CD14-positive monocyte (primary cell): ENCODE measurements at regions not wholly inside any gene's neighbourhood (a gene's known extent, or its start where the extent isn't known, plus 50 kb on each side); places are given as distances from the start of the nearest gene placed in this dataset.

Source experiments
- DNase-seq, 3 donors: peaks; one replicate each; pipeline ENCODE4 v3.0.0-alpha.2; 2011 to 2022
- H2AFZ ChIP-seq: 2 replicates; pipeline ENCODE4 v1.6.0; 2012; ENCODE audit warnings: mild to moderate bottlenecking, low read depth, low read length, inconsistent platforms; ENCODE audit not compliant: insufficient read depth, poor library complexity, severe bottlenecking
- H3K27ac ChIP-seq, 2 donors: 1 replicate in 1 of 2; 2 replicates in 1 of 2; pipeline ENCODE4 v1.5.1; 2012 to 2013; ENCODE audit warnings: low read length in 2 of 2, control low read depth in 1 of 2, inconsistent platforms in 1 of 2, low read depth in 1 of 2, mild to moderate bottlenecking in 1 of 2
- H3K27me3 ChIP-seq, 2 donors: one replicate each; pipeline versions ENCODE4 v1.6.0 to v1.6.1; 2011 to 2013; ENCODE audit warnings: low read length in 2 of 2; ENCODE audit not compliant: control insufficient read depth in 2 of 2, insufficient read depth in 2 of 2
- H3K36me3 ChIP-seq, 2 donors: replicated peaks in 1 of 2; 1 replicate in 1 of 2; 2 replicates in 1 of 2; pipeline versions ENCODE4 v1.5.1 to v1.6.1; 2012 to 2013; ENCODE audit warnings: low read length in 2 of 2, control low read depth in 1 of 2, inconsistent platforms in 1 of 2, mild to moderate bottlenecking in 1 of 2; ENCODE audit not compliant: insufficient read depth in 2 of 2, control insufficient read depth in 1 of 2
- H3K4me1 ChIP-seq, 2 donors: 1 replicate in 1 of 2; 2 replicates in 1 of 2; pipeline versions ENCODE4 v1.5.1 to v1.6.1; 2012 to 2013; ENCODE audit warnings: low read length in 2 of 2, control low read depth in 1 of 2, inconsistent platforms in 1 of 2, mild to moderate bottlenecking in 1 of 2, moderate library complexity in 1 of 2; ENCODE audit not compliant: insufficient read depth in 2 of 2, control insufficient read depth in 1 of 2
- H3K4me2 ChIP-seq: replicated peaks from 2 replicates; pipeline ENCODE3; 2012; ENCODE audit warnings: low read length, moderate library complexity, mild to moderate bottlenecking; ENCODE audit not compliant: poor library complexity, severe bottlenecking; ENCODE audit errors: extremely low read depth
- H3K4me3 ChIP-seq, 3 experiments: fragments of 200-600 bp in 1 of 3; sonication (generic) in 1 of 3; replicated peaks in 1 of 3; 1 replicate in 2 of 3; 2 replicates in 1 of 3; pipeline ENCODE4 v1.5.1; 2011 to 2013; ENCODE audit warnings: low read length in 3 of 3, mild to moderate bottlenecking in 3 of 3, control low read depth in 2 of 3, low read depth in 2 of 3, inconsistent platforms in 1 of 3, moderate library complexity in 1 of 3
- H3K79me2 ChIP-seq: 2 replicates; pipeline ENCODE4 v1.6.0; 2012; ENCODE audit warnings: mild to moderate bottlenecking, control low read depth, inconsistent platforms, low read length, moderate library complexity; ENCODE audit not compliant: insufficient read depth
- H3K9ac ChIP-seq: 2 replicates; pipeline ENCODE4 v1.6.0; 2017; ENCODE audit warnings: low read length, mild to moderate bottlenecking; ENCODE audit not compliant: insufficient read depth, poor library complexity, severe bottlenecking
- H3K9me3 ChIP-seq, 2 donors: replicated peaks in 1 of 2; 1 replicate in 1 of 2; 2 replicates in 1 of 2; pipeline versions ENCODE4 v1.5.1 to v1.6.1; 2012 to 2013; ENCODE audit warnings: low read length in 2 of 2, control low read depth in 1 of 2; ENCODE audit not compliant: control insufficient read depth in 1 of 2, insufficient read depth in 1 of 2
- H4K20me1 ChIP-seq: 2 replicates; pipeline ENCODE4 v1.6.0; 2012; ENCODE audit warnings: mild to moderate bottlenecking, low read length, control low read depth, moderate library complexity; ENCODE audit not compliant: insufficient read depth
- H3K27ac Mint-ChIP-seq, 7 donors: one replicate each; pipeline ENCODE4 v1.8.0; 2020; ENCODE audit warnings: mild to moderate bottlenecking in 7 of 7, mixed read lengths in 7 of 7, moderate library complexity in 6 of 7, inconsistent platforms in 2 of 7
- H3K27me3 Mint-ChIP-seq, 3 donors: one replicate each; pipeline ENCODE4 v1.8.0; 2021 to 2022; ENCODE audit warnings: low read depth in 3 of 3, mild to moderate bottlenecking in 3 of 3, mixed read lengths in 3 of 3, moderate library complexity in 3 of 3, inconsistent platforms in 1 of 3
- H3K36me3 Mint-ChIP-seq, 2 donors: one replicate each; pipeline ENCODE4 v1.8.0; 2020; ENCODE audit warnings: mixed read lengths in 2 of 2, inconsistent platforms in 1 of 2, mild to moderate bottlenecking in 1 of 2
- H3K4me1 Mint-ChIP-seq: one replicate; pipeline ENCODE4 v1.8.0; 2020; ENCODE audit warnings: mild to moderate bottlenecking, mixed read lengths
- H3K4me3 Mint-ChIP-seq, 2 donors: one replicate each; pipeline ENCODE4 v1.8.0; 2020; ENCODE audit warnings: mild to moderate bottlenecking in 2 of 2, mixed read lengths in 2 of 2, moderate library complexity in 1 of 2
- H3K9me3 Mint-ChIP-seq, 7 donors: one replicate each; pipeline ENCODE4 v1.8.0; 2020 to 2022; ENCODE audit warnings: mixed read lengths in 7 of 7, mild to moderate bottlenecking in 6 of 7, moderate library complexity in 6 of 7, inconsistent platforms in 2 of 7
- WGBS: methylation state at CpG from one replicate; pipeline ENCODE4 v1.1.5; 2013; ENCODE audit warnings: missing lambda C conversion rate; ENCODE audit not compliant: insufficient coverage; 5-methylcytosine and 5-hydroxymethylcytosine counted together
- intact Hi-C, 2 donors: fragments of 100-400 bp; cut with micrococcal nuclease; formaldehyde crosslinking; loops; one replicate each; pipeline versions ENCODE4 v1.15.0 to v1.15.1; 2023
- TF ChIP-seq, protein P1 (sequence below): fragments of 200-600 bp; IDR thresholded peaks from one replicate; pipeline ENCODE4 v1.8.0; 2022; ENCODE audit warnings: antibody characterized with exemption, mild to moderate bottlenecking

DNA sequence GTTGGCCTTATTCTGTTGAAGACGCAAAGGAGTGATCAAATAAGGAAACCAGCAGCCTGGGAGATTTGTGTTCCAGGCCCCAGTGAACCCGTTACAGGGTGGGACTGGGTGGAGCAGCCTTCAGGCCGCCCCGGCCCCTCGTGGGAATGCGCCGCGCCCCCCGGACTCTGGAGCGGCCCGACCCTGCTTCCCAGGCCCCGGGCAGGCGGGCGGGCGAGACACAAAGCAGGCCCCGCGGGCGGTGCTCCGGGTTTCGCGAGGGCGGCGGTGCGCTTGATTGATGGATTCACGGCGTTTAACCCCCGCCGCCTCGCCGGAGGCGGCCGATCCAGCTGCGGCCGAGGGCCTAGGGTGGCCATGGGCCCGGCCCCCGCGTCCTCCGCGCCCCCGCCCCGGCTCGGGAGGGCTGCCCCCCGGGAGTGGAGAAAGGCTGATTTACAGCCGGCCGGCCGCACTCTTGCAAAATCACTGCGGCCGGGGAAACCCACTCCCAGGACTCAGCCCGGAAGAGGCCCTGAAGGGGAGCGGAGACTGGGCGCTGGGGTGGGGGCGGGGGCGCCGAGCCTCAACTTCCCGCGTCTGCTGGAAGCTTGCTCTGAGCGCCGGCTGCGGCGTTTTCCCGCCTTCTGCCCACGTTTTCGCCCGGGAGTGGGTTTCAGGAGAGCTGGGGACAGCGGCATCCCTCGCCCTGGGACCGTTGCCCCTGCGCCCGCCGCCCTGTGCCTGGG lies 299.6 kb upstream of the NFE2L3 start:
- Histone ChIP-seq H3K4me3 (peak overlapping the region in 1 of 3 experiments; percentile 60), H3K4me2 (peak overlapping the region; percentile 66), H3K79me2 (no peaks in the 10 kb centered on the region), H2AFZ (peak overlapping the region; percentile 57), H3K9me3 (peaks cover 12 to 39% of the 10 kb centered on the region in 2 donors), H3K27me3 (peaks cover 61 to 87% of the 10 kb centered on the region in 2 donors), H3K4me1 (peaks cover 28 to 32% of the 10 kb centered on the region in 2 donors), H3K36me3 (no peaks in the 10 kb centered on the region), H3K27ac (no peak overlapping the region), H3K9ac (no peak overlapping the region), H4K20me1 (no peaks in the 10 kb centered on the region)
- peaks cover 3 to 28% (median 23%) of the 10 kb centered on the region in 7 donors for H3K9me3 Mint-ChIP-seq
- peaks cover 7 to 18% of the 10 kb centered on the region in 2 donors for H3K36me3 Mint-ChIP-seq
- DNase-seq = peak in 1 of 3 donors; percentile 56
- no peak overlapping the region for H3K27ac Mint-ChIP-seq
- TF ChIP-seq, protein P1, sequence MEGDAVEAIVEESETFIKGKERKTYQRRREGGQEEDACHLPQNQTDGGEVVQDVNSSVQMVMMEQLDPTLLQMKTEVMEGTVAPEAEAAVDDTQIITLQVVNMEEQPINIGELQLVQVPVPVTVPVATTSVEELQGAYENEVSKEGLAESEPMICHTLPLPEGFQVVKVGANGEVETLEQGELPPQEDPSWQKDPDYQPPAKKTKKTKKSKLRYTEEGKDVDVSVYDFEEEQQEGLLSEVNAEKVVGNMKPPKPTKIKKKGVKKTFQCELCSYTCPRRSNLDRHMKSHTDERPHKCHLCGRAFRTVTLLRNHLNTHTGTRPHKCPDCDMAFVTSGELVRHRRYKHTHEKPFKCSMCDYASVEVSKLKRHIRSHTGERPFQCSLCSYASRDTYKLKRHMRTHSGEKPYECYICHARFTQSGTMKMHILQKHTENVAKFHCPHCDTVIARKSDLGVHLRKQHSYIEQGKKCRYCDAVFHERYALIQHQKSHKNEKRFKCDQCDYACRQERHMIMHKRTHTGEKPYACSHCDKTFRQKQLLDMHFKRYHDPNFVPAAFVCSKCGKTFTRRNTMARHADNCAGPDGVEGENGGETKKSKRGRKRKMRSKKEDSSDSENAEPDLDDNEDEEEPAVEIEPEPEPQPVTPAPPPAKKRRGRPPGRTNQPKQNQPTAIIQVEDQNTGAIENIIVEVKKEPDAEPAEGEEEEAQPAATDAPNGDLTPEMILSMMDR = no peak
- WGBS = under 1% methylated on average over 70 of the region's 70 CpGs
- peaks cover 52 to 65% (median 53%) of the 10 kb centered on the region in 3 donors for H3K27me3 Mint-ChIP-seq
- H3K4me1 Mint-ChIP-seq = peaks cover 22% of the 10 kb centered on the region
- H3K4me3 Mint-ChIP-seq = peak overlapping the region; percentile 56 to 92
- intact Hi-C loops = no loop called here

GRCh38 chr7:25852939-25853271 lies 299.1 kb upstream of the NFE2L3 start:
- H3K4me1 Mint-ChIP-seq = peaks cover 22% of the 10 kb centered on the region
- TF ChIP-seq, protein P1 = no peak
- peak overlapping the region in 1 of 2 donors; percentile 86 for H3K4me3 Mint-ChIP-seq
- H2AFZ ChIP-seq = peak overlapping the region; percentile 57
- no peak overlapping the region for H3K9ac ChIP-seq
- peaks cover 3 to 28% (median 23%) of the 10 kb centered on the region in 7 donors for H3K9me3 Mint-ChIP-seq
- H3K36me3 Mint-ChIP-seq = peaks cover 7 to 18% of the 10 kb centered on the region in 2 donors
- no peak for DNase-seq
- H4K20me1 ChIP-seq = no peaks in the 10 kb centered on the region
- no peak overlapping the region for H3K27ac ChIP-seq
- H3K36me3 ChIP-seq = no peaks in the 10 kb centered on the region
- peak overlapping the region in 1 of 3 experiments; percentile 60 for H3K4me3 ChIP-seq
- intact Hi-C loops = no loop called here
- WGBS = 3% methylated on average over 13 of the region's 16 CpGs
- H3K9me3 ChIP-seq = peaks cover 17 to 44% of the 10 kb centered on the region in 2 donors
- peaks cover 33 to 38% of the 10 kb centered on the region in 2 donors for H3K4me1 ChIP-seq
- peaks cover 67 to 89% of the 10 kb centered on the region in 2 donors for H3K27me3 ChIP-seq
- no peaks in the 10 kb centered on the region for H3K79me2 ChIP-seq
- H3K27ac Mint-ChIP-seq = no peak overlapping the region
- H3K4me2 ChIP-seq = peak overlapping the region; percentile 66
- H3K27me3 Mint-ChIP-seq = peaks cover 50 to 64% (median 51%) of the 10 kb centered on the region in 3 donors
